Ishikawa (cell line): ENCODE measurements at regions not wholly inside any gene's neighbourhood (a gene's known extent, or its start where the extent isn't known, plus 50 kb on each side); places are given as distances from the start of the nearest gene placed in this dataset.

ENCODE experiments used
- CEBPB ChIP-seq: IDR thresholded peaks from 2 replicates; pipeline ENCODE4 v1.6.1; 2012
- CREB1 ChIP-seq: IDR thresholded peaks from 2 replicates; pipeline ENCODE4 v1.6.1; 2012; ENCODE audit warnings: low read depth
- EGR1 ChIP-seq: IDR thresholded peaks from 2 replicates; pipeline ENCODE4 v1.6.1; 2012
- EP300 ChIP-seq: IDR thresholded peaks from 2 replicates; pipeline ENCODE4 v1.6.1; 2012; ENCODE audit warnings: borderline replicate concordance
- FOXM1 ChIP-seq: IDR thresholded peaks from 2 replicates; pipeline ENCODE4 v1.6.1; 2012; ENCODE audit warnings: low read depth, borderline replicate concordance
- NFIC ChIP-seq: IDR thresholded peaks from 2 replicates; pipeline ENCODE4 v1.6.1; 2012
- TAF1 ChIP-seq: IDR thresholded peaks from 2 replicates; pipeline ENCODE4 v1.6.1; 2012; ENCODE audit warnings: low read depth, mild to moderate bottlenecking
- TEAD4 ChIP-seq: IDR thresholded peaks from 2 replicates; pipeline ENCODE4 v1.6.1; 2012
- YY1 ChIP-seq: IDR thresholded peaks from 2 replicates; pipeline ENCODE4 v1.6.1; 2012; ENCODE audit warnings: low read depth
- TF ChIP-seq, protein P1 (sequence below): IDR thresholded peaks from 2 replicates; pipeline ENCODE4 v1.6.1; 2012
- TF ChIP-seq, protein P2 (sequence below): IDR thresholded peaks from 2 replicates; pipeline ENCODE4 v1.6.1; 2012; ENCODE audit warnings: low read depth, mild to moderate bottlenecking
- TF ChIP-seq, protein P3 (sequence below): IDR thresholded peaks from 2 replicates; pipeline ENCODE4 v1.6.1; 2012

DNA sequence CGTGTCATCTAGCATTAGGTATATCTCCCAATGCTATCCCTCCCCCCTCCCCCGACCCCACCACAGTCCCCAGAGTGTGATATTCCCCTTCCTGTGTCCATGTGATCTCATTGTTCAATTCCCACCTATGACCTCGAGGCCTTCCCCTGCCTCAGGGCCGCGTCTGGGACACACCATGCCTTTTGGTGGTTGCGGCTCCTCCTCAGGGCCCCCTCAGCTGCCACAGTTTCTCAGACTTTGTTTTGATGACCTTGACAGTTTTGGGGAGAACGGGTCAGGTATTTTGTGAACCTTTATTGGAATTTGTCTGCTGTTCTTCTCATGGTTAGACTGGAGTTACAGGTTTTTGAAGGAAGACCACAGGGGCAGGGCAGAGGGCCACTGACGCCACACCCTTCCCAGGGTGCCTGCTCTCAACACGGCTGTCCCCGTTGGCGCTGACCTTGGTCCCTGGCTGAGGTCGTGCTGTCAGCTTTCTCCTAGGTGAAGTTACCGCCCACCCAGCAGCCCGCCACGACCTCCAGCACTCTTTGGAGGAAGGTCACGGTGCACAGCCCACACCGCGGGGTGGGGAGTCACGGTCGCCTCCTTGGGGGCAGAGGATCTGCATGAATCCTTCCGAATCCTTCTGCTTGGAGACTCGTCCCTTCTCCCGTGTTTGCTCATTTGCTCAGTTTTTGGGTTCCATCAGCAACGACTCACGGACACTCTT lies 130.5 kb downstream of the KIF26A start:
- TF ChIP-seq YY1 (no peak), TAF1 (no peak), EP300 (no peak), TEAD4 (no peak), NFIC (no peak), EGR1 (no peak), CEBPB (no peak), FOXM1 (no peak), CREB1 (no peak)
- TF ChIP-seq, protein P1, sequence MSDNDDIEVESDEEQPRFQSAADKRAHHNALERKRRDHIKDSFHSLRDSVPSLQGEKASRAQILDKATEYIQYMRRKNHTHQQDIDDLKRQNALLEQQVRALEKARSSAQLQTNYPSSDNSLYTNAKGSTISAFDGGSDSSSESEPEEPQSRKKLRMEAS: no peak
- TF ChIP-seq, protein P2, sequence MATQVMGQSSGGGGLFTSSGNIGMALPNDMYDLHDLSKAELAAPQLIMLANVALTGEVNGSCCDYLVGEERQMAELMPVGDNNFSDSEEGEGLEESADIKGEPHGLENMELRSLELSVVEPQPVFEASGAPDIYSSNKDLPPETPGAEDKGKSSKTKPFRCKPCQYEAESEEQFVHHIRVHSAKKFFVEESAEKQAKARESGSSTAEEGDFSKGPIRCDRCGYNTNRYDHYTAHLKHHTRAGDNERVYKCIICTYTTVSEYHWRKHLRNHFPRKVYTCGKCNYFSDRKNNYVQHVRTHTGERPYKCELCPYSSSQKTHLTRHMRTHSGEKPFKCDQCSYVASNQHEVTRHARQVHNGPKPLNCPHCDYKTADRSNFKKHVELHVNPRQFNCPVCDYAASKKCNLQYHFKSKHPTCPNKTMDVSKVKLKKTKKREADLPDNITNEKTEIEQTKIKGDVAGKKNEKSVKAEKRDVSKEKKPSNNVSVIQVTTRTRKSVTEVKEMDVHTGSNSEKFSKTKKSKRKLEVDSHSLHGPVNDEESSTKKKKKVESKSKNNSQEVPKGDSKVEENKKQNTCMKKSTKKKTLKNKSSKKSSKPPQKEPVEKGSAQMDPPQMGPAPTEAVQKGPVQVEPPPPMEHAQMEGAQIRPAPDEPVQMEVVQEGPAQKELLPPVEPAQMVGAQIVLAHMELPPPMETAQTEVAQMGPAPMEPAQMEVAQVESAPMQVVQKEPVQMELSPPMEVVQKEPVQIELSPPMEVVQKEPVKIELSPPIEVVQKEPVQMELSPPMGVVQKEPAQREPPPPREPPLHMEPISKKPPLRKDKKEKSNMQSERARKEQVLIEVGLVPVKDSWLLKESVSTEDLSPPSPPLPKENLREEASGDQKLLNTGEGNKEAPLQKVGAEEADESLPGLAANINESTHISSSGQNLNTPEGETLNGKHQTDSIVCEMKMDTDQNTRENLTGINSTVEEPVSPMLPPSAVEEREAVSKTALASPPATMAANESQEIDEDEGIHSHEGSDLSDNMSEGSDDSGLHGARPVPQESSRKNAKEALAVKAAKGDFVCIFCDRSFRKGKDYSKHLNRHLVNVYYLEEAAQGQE: peak; percentile 19; the same call in 1 of the 2 replicates
- TF ChIP-seq, protein P3, sequence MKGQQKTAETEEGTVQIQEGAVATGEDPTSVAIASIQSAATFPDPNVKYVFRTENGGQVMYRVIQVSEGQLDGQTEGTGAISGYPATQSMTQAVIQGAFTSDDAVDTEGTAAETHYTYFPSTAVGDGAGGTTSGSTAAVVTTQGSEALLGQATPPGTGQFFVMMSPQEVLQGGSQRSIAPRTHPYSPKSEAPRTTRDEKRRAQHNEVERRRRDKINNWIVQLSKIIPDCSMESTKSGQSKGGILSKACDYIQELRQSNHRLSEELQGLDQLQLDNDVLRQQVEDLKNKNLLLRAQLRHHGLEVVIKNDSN: no peak
